Stimulated activated CD4-positive, alpha-beta T cell treated with anti-CD3 and anti-CD28 coated beads, Interleukin-4, amount 100 ng/mL, for 1 hour (primary cell): ENCODE measurements at regions not wholly inside any gene's neighbourhood (a gene's known extent, or its start where the extent isn't known, plus 50 kb on each side); places are given as distances from the start of the nearest gene placed in this dataset.

Experiments used
- DNase-seq: peaks from one replicate; pipeline ENCODE4 v3.0.0-alpha.2; 2020

GRCh38 chr16:13291591-13292333 lies 390.4 kb downstream of the SHISA9 start:
- DNase-seq = no peak

- no peak for DNase-seq
These were observed 394.8 kb downstream of the SHISA9 start for GRCh38 chr16:13296206-13296605.

- DNase-seq = no peak
These were observed 397.3 kb downstream of the SHISA9 start for GRCh38 chr16:13298666-13299065.

GRCh38 chr16:13300066-13300840 lies 398.9 kb downstream of the SHISA9 start:
- no peak for DNase-seq

DNA sequence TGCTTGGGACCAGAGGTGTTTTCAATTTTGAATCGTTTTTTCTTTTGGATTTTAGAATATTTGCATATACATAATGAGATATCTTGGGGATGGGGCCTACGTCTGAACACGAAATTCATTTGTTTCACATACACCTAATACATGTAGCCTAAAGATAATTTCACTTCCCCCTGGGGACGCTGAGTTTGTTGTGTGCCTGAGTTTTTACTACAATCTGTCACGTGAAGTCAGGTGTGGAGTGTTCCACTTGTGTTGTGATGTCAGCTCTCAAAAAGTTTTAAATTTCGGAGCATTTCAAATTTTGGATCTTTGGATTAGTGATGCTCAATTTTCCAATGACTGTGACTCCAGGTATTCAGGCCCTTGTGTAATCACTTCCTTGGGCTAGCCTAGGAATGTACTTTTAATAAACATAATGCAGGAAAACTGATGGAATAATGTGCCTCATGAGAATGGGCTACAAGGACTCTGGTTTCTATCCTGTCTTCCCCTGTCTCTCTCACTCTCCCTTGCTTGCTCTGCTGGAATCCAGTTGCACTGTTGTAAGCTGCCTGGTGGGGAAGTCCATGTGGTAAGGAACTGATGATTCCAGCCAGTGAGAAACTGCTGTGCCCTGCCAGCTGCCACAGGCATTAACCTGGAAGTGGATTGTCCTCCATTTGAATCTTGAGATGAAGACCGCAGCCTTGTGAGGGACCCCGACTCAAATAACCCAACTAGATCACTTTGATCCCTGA lies 403.8 kb downstream of the SHISA9 start:
- DNase-seq = no peak

DNA sequence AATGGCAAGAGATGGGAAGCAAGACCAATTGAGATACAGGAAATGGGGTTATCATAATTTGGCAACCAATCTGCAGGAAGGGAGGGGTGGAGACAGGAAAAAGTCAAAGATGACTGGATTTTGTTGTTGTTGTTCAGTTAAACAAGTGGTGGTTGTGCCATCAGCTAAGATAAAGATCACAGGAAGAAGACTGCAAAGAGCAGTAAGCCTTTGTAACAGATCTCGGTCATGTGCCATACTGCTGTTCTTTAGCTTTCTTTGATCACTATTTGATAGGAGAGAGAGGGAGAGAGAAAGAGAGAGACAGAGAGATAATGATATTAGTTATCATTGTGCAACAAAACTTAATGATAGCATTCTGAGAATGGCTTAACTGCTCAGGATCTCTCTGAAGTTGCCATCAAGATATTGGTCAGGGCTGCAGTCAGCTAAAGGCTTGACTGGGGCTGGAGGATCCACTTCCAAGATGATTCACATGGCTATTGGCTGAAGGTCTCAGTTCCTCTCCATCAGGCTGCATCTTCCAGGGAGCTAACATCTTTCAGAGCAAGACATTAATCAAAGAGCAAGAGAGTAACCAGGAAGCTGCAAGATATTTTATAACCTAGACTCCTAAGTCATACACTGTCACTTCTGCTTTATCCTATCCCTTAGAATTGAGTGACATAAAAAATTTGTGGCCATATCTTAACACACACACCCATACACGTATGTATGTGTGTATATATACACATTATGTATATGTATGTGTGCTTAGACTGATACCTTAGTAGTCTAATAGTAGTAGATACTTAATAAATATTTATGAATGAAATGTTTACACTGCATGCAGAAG lies 405.0 kb downstream of the SHISA9 start:
- no peak for DNase-seq

DNA sequence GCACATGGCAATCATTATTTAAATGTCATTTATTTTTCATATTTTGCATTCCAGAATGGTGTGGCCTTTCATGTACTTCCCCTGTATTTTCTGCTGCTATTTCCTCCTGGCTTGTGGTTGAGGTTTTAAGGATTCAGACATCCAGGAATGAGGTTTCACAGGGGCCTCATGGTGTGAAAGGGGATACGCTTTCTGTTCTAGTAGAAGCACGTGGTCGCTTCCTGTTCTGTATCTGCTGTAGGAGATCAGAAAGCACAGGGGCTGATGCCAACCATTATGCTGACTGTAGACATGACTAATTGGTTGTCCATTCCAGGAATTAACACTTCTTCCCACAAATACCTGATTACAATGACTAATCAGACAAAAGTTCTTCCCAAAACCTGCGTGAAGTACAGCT lies 405.9 kb downstream of the SHISA9 start:
- no peak for DNase-seq

GRCh38 chr16:13307851-13308250 lies 406.5 kb downstream of the SHISA9 start:
- no peak for DNase-seq

GRCh38 chr16:13312063-13312462 lies 410.7 kb downstream of the SHISA9 start:
- no peak for DNase-seq

- no peak for DNase-seq
These were observed 412.0 kb downstream of the SHISA9 start for GRCh38 chr16:13313351-13313750.

DNA sequence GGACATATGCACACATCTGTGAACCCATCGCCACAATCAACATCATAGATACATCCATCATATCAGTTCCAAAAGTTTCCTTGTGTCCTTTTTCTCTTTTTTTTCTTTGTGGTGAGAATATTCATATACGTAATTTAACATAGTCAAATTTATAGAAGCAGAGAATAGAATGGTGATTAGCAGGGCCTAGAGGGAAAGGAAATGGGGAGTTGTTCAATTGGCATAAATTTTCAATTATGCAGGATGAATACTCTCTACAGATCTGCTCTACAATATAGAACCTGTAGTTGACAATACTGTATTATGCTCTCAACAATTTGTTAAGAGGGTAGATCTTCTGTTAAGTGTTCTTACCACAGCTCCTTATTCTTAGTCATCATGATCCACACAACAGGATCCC lies 413.2 kb downstream of the SHISA9 start:
- no peak for DNase-seq

- DNase-seq = no peak
These were observed 414.4 kb downstream of the SHISA9 start for GRCh38 chr16:13315642-13316427.

GRCh38 chr16:13322336-13322735 lies 420.9 kb downstream of the SHISA9 start:
- no peak for DNase-seq

GRCh38 chr16:13324851-13325250 lies 423.5 kb downstream of the SHISA9 start:
- no peak for DNase-seq

DNA sequence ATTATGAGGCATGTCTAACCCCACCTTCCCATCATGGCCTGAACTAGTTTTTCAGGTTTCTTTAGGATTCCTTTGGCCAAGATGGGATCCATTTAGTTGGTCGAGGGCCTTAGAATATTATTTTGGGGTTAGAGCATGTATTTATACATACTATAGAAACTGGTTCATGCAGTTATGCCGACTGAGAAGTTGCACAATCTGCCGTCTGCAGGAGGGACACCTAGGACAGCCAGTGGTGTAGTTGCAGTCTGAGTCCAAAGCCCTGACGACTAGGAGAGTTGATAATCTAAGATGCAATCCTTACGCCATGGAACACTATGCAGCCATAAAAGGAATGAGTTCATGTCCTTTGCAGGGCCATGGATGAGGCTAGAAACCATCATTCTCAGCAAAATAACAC lies 424.0 kb downstream of the SHISA9 start:
- DNase-seq = no peak

GRCh38 chr16:13331918-13332317 lies 430.5 kb downstream of the SHISA9 start:
- no peak for DNase-seq

DNA sequence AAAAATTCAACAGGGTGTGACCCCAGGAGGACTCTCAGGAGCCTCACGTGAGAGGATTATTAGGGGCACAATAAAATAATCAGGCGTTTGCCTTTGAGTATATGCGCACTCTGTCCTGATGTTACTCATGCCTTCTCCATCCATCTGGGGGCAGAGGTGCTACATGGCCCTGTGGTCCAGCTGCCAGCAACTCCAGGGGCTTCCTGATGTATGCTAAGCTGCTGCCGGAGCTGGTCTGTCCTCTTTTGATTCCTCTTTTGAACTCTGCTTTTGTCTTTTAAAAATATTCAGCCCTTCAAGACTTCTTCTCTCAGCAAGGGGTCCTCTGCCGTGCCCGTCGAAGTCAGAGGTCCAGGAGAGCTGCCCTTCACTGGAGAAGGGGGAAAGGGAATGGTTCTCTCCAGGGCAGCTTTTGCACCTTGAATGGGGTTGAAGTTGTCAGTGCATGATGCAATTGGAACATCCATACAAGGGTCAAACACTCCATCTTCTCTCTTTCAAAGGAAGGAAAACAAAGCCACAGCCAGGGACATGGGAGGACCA lies 431.4 kb downstream of the SHISA9 start:
- no peak for DNase-seq

DNA sequence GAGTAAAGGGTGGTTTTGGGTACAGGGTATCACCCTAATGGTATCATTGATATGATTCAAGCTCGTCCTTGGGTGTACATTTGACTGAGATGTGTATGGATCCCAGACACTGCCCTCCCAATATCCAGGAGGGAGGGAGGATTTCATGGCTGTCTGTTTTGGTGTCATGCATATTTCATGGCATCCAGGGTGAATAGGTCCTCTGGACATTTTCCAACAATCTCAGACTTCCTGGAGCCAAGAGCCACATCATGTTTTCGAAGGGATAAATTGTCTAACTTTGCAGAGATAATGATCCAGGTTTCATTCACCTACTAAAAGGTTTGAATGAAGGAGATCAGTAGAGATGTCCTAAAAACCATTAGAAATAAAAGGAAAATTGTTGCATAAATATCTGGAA lies 431.9 kb downstream of the SHISA9 start:
- DNase-seq = no peak

DNA sequence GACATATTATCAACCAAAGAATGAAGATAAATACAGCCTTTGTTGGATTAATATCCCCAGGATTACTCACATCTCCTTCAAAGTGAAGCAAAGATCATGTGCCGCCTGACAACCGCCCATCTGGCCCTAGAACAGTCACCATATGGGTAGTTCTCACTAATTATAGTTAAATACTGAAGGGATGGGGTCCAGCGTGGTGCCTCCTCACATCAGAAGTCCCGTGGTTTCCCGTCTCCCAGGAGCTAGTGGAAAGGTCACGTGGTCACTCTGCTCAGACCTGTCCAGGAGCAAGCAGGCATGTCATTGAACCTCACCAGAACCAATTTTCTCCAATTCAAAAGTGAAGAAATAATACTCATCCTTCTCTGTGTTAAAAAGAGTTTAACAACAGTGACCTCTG lies 434.5 kb downstream of the SHISA9 start:
- no peak for DNase-seq

- no peak for DNase-seq
These were observed 434.9 kb downstream of the SHISA9 start for GRCh38 chr16:13336335-13336734.
